ENCODE measurements at regions not wholly inside any gene's neighbourhood (a gene's known extent, or its start where the extent isn't known, plus 50 kb on each side); places are given as distances from the start of the nearest gene placed in this dataset.

DNA sequence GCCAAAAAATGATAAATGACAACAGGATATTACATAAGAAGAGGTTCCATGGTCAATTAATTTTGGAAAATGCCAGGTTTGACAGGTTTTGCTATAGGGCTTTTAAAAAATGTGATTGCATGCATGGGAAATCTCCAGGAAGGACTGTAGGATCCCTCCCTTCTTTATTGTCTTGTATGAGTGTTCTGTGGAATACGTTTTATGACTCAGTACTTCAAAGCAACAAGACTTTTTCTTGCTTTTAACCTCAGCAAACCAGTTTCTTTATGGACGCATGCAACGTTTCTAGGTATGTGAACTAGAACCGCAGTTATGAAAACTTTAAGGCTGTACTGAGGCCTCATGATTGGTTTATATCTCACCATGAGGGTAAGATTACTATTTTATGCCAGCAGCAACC, 76.6 kb upstream of the NTRK2 start:
- Histone ChIP-seq H3K36me3 (no peaks in the 10 kb centered on the region), H3K27ac (no peak overlapping the region), H3K9me3 (peaks cover 0 to 4% (median 0%) of the 10 kb centered on the region in 8 donors), H3K4me3 (no peak overlapping the region), H3K4me1 (peaks cover 0 to 8% (median 0%) of the 10 kb centered on the region in 6 donors), H3K27me3 (replicated peaks in 1 of 7) (no peaks in the 10 kb centered on the region)
- TF ChIP-seq POLR2A (IDR thresholded peaks at IDR 0.05) (no peak), CTCF (IDR thresholded peaks at IDR 0.05 in 8 of 11, conservative IDR thresholded peaks at IDR 0.05 in 3 of 11) (no peak), POLR2AphosphoS5 (IDR thresholded peaks at IDR 0.05) (no peak)
- 81 to 91% (median 90%) methylated on average over 4 of the region's 4 CpGs for WGBS, 5 donors
- intact Hi-C loops (cut with DNase I; ENCODE audit: low total_unique reads), result no loop called here
- no peak for DNase-seq

GRCh38 chr9:84593352-84593751, 76.2 kb upstream of the NTRK2 start:
- intact Hi-C loops (cut with DNase I; ENCODE audit: low total_unique reads), result no loop called here
- Histone ChIP-seq H3K27ac (no peak overlapping the region), H3K9me3 (peaks cover 0 to 4% (median 0%) of the 10 kb centered on the region in 8 donors), H3K27me3 (replicated peaks in 1 of 7) (no peaks in the 10 kb centered on the region), H3K4me1 (peaks cover 0 to 8% (median 0%) of the 10 kb centered on the region in 6 donors), H3K4me3 (no peak overlapping the region), H3K36me3 (no peaks in the 10 kb centered on the region)
- 68 to 88% (median 78%) methylated on average over 4 of the region's 4 CpGs for WGBS, 5 donors
- TF ChIP-seq CTCF (IDR thresholded peaks at IDR 0.05 in 8 of 11, conservative IDR thresholded peaks at IDR 0.05 in 3 of 11), result no peak
- no peak for TF ChIP-seq POLR2AphosphoS5 (IDR thresholded peaks at IDR 0.05)
- no peak for TF ChIP-seq POLR2A (IDR thresholded peaks at IDR 0.05)
- DNase-seq, result no peak

DNA sequence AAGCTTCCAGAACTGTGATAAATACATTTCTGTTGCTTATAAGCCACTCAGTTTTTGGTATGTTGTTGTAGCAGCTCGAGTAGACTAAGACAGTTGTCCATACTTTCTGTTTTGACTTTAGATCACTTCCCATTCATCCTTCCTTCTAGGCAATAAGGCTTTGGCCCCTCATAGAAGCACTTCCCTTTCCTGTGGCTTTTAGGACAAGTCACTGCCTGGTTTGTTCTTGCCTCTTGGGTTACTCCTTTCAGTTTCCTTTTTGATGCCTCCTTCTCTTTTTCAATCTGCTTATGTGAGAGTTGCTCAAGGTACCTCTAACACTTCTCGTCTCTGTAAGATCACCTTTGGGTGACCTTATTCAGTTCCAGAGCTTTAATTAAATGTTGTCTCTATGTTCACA, 72.4 kb upstream of the NTRK2 start:
- no peak for DNase-seq
- peaks cover 0 to 8% (median 0%) of the 10 kb centered on the region in 6 donors for H3K4me1 ChIP-seq
- 21 to 42% (median 24%) methylated on average over 2 of the region's 2 CpGs for WGBS, 5 donors
- H3K4me3 ChIP-seq, result no peak overlapping the region
- H3K36me3 ChIP-seq, result no peaks in the 10 kb centered on the region
- intact Hi-C loops (cut with DNase I; ENCODE audit: low total_unique reads), result no loop called here
- H3K9me3 ChIP-seq, result peaks cover 0 to 4% (median 0%) of the 10 kb centered on the region in 8 donors
- no peak for TF ChIP-seq POLR2AphosphoS5 (IDR thresholded peaks at IDR 0.05)
- TF ChIP-seq CTCF (IDR thresholded peaks at IDR 0.05 in 8 of 11, conservative IDR thresholded peaks at IDR 0.05 in 3 of 11), result no peak
- TF ChIP-seq POLR2A (IDR thresholded peaks at IDR 0.05), result no peak
- no peaks in the 10 kb centered on the region for H3K27me3 ChIP-seq (replicated peaks in 1 of 7)
- peak overlapping the region in 2 of 8 donors; percentile 17 to 35 for H3K27ac ChIP-seq

GRCh38 chr9:84598921-84599636, 70.5 kb upstream of the NTRK2 start:
- no peaks in the 10 kb centered on the region for H3K36me3 ChIP-seq

More at GRCh38 chr9:84598921-84599636, 70.5 kb upstream of the NTRK2 start:
- H3K4me3 ChIP-seq, result no peak overlapping the region
- H3K4me1 ChIP-seq, result peaks cover 0 to 8% (median 0%) of the 10 kb centered on the region in 6 donors
- no peaks in the 10 kb centered on the region for H3K27me3 ChIP-seq (replicated peaks in 1 of 7)
- 84 to 89% (median 88%) methylated on average over 6 of the region's 6 CpGs for WGBS, 5 donors
- H3K27ac ChIP-seq, result no peak overlapping the region
- no peak for DNase-seq
- H3K9me3 ChIP-seq, result no peaks in the 10 kb centered on the region
- intact Hi-C loops (cut with DNase I; ENCODE audit: low total_unique reads), result no loop called here
- no peak for TF ChIP-seq POLR2AphosphoS5 (IDR thresholded peaks at IDR 0.05)
